ENCODE measurements at regions not wholly inside any gene's neighbourhood (a gene's known extent, or its start where the extent isn't known, plus 50 kb on each side); places are given as distances from the start of the nearest gene placed in this dataset.

DNA sequence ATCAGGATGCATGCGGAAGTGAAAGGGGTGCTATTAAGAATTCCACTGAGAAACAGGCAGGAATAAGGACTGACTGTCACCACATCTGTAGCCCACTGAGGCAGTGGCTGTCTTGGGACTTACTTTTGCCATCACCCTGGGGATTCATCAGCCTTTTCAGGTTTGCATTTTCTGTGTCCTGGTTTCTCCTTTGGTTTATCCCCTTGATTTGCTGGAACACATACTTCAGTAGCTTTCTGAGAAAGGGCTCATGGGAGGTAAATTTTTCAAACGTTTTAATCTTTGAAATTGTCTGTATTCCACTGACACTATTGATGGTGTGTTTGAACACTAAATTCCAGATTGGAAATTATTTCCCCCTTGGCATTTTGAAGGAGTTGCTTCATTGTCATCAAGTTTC, 80.2 kb upstream of the ACTRT2 start:
- DNase-seq, result no peak
- 50 to 65% (median 57%) methylated on average over 2 of the region's 2 CpGs for WGBS, 4 donors
- H3K9me3 ChIP-seq (replicated peaks in 1 of 3), result no peaks in the 10 kb centered on the region
- H3K4me1 ChIP-seq (replicated peaks in 1 of 2), result no peaks in the 10 kb centered on the region
- TF ChIP-seq, protein P1, sequence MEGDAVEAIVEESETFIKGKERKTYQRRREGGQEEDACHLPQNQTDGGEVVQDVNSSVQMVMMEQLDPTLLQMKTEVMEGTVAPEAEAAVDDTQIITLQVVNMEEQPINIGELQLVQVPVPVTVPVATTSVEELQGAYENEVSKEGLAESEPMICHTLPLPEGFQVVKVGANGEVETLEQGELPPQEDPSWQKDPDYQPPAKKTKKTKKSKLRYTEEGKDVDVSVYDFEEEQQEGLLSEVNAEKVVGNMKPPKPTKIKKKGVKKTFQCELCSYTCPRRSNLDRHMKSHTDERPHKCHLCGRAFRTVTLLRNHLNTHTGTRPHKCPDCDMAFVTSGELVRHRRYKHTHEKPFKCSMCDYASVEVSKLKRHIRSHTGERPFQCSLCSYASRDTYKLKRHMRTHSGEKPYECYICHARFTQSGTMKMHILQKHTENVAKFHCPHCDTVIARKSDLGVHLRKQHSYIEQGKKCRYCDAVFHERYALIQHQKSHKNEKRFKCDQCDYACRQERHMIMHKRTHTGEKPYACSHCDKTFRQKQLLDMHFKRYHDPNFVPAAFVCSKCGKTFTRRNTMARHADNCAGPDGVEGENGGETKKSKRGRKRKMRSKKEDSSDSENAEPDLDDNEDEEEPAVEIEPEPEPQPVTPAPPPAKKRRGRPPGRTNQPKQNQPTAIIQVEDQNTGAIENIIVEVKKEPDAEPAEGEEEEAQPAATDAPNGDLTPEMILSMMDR (IDR thresholded peaks at IDR 0.05), result no peak
- TF ChIP-seq POLR2A (IDR thresholded peaks at IDR 0.05), result no peak
- no peak overlapping the region for H3K27ac ChIP-seq
- H3K4me3 ChIP-seq, result no peak overlapping the region
- H3K36me3 ChIP-seq (replicated peaks in 1 of 2), result no peaks in the 10 kb centered on the region
- intact Hi-C loops (cut with DNase I), result no loop called here
- peaks cover 1% of the 10 kb centered on the region for H3K27me3 ChIP-seq

DNA sequence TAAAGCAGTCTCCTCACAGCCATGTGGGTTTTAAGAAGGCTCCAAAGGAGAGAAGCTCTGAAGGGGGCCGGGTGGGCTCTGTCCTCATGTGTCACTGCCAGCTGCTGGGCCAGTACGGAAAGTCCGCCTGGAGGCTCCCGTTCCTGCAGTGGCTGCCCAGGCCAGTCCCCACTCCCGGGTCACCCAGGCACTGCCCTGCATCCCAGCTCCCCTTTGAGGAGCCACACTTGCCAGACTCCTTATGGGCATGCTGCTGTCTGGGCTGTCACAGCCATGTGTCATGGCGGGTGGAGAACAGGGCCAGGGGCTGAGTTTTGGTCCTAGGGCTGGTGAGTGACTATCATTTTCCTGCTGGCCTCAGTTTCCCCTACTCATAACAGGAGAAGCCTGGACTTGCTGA, 79.4 kb upstream of the ACTRT2 start:
- Histone ChIP-seq H3K27ac (no peak overlapping the region), H3K36me3 (replicated peaks in 1 of 2) (no peaks in the 10 kb centered on the region), H3K4me3 (no peak overlapping the region), H3K4me1 (replicated peaks in 1 of 2) (no peaks in the 10 kb centered on the region), H3K27me3 (peaks cover 6% of the 10 kb centered on the region), H3K9me3 (replicated peaks in 1 of 3) (no peaks in the 10 kb centered on the region)
- WGBS, 4 donors, result 90 to 93% (median 93%) methylated on average over 2 to 6 of the region's 6 CpGs; no CpG with 5 or more reads in 1 of the 4 donors
- TF ChIP-seq POLR2A (IDR thresholded peaks at IDR 0.05), result no peak
- TF ChIP-seq, protein P1 (IDR thresholded peaks at IDR 0.05), result no peak
- DNase-seq, result no peak
- intact Hi-C loops (cut with DNase I), result no loop called here

DNA sequence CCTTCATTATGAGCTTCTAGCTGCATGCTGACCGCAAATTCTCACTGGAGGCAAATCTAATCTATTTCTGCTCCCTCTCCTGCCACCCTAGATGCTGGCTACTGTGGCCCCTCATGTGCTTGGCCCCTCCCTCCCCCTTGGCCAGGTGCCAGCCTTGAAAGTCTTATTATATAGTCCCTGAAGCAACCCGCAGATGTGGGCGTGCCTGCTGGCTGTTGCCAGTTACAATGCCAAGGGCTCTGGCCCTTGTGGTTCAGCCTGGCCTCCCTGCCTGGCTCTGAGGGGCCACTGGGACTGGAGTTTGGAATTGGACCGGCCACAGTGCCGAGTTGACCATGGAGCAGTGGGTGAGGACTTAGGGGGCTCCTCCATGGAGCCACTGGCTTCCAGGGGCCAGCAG, 78.9 kb upstream of the ACTRT2 start:
- Histone ChIP-seq H3K27me3 (peaks cover 6% of the 10 kb centered on the region), H3K4me3 (no peak overlapping the region)

DNA sequence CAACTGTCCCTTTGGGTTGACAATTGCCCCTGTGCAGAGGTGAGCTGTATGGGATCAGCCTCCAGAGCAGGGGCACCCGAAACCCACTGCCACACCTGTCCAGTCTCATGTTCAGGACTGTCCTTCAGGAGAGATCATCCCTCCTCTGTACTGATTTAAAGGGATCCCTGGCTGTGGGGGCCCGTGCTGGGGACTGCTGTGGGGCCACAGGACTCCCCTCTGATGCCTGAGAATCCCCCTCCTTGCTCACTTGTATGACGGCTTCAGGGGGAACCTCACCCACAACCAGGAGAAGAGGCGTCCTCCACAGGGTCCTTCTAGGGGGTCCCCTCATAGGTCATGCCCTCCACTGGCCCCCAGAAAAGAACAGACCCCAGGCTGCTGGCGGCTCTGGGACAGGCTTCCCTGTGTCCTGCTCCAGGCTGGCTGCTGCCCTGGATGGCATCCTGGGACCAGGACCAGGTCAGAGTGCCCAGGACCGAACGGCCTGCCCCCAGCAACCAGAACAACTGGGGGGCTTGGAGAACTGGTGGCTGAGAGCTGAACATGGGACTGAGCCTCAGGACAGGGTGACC, 77.5 kb upstream of the ACTRT2 start:
- no peak overlapping the region for H3K27ac ChIP-seq
- DNase-seq, result no peak
- WGBS, 4 donors, result 62 to 76% (median 72%) methylated on average over 3 to 7 of the region's 7 CpGs
- H3K36me3 ChIP-seq (replicated peaks in 1 of 2), result no peaks in the 10 kb centered on the region
- H3K27me3 ChIP-seq, result peaks cover 6% of the 10 kb centered on the region
- TF ChIP-seq, protein P1 (IDR thresholded peaks at IDR 0.05), result no peak
- TF ChIP-seq POLR2A (IDR thresholded peaks at IDR 0.05), result no peak
- H3K9me3 ChIP-seq (replicated peaks in 1 of 3), result no peaks in the 10 kb centered on the region
- no peaks in the 10 kb centered on the region for H3K4me1 ChIP-seq (replicated peaks in 1 of 2)
- H3K4me3 ChIP-seq, result no peak overlapping the region
- intact Hi-C loops (cut with DNase I), result no loop called here

More for the DNA sequence above, 78.9 kb upstream of the ACTRT2 start:
- Histone ChIP-seq H3K27ac (no peak overlapping the region), H3K4me1 (replicated peaks in 1 of 2) (no peaks in the 10 kb centered on the region), H3K9me3 (replicated peaks in 1 of 3) (no peaks in the 10 kb centered on the region), H3K36me3 (replicated peaks in 1 of 2) (no peaks in the 10 kb centered on the region)
- WGBS, 4 donors, result 83 to 96% (median 83%) methylated on average over 3 to 5 of the region's 5 CpGs
- TF ChIP-seq, protein P1 (IDR thresholded peaks at IDR 0.05), result no peak
- TF ChIP-seq POLR2A (IDR thresholded peaks at IDR 0.05), result no peak
- intact Hi-C loops (cut with DNase I), result no loop called here
- no peak for DNase-seq

All from adrenal gland (tissue), 9 donors.